WTC11 (cell line): ENCODE measurements at regions not wholly inside any gene's neighbourhood (a gene's known extent, or its start where the extent isn't known, plus 50 kb on each side); places are given as distances from the start of the nearest gene placed in this dataset.

Experiments used
- CREB1 ChIP-seq: sonication (generic); formaldehyde crosslinking; IDR thresholded peaks from 2 replicates; pipeline ENCODE4 v1.8.0; 2023; ENCODE audit warnings: mild to moderate bottlenecking, missing genetic modification reagents
- FOXP1 ChIP-seq: sonication (generic); formaldehyde crosslinking; IDR thresholded peaks from 2 replicates; pipeline ENCODE4 v1.8.0; 2022; ENCODE audit warnings: missing genetic modification reagents, mild to moderate bottlenecking, moderate library complexity, borderline replicate concordance
- HMGA2 ChIP-seq: fragments of 250-450 bp; sonication (Bioruptor Pico); IDR thresholded peaks from 2 replicates; pipeline ENCODE4 v1.4.0; 2021; ENCODE audit warnings: mild to moderate bottlenecking, moderate library complexity
- JUN ChIP-seq: sonication (generic); formaldehyde crosslinking; IDR thresholded peaks from 2 replicates; pipeline ENCODE4 v1.8.0; 2023; ENCODE audit warnings: mild to moderate bottlenecking, missing genetic modification reagents
- MAX ChIP-seq: sonication (generic); formaldehyde crosslinking; IDR thresholded peaks from 2 replicates; pipeline ENCODE4 v1.8.0; 2022; ENCODE audit warnings: mild to moderate bottlenecking, missing genetic modification reagents
- ZBTB21 ChIP-seq: sonication (generic); formaldehyde crosslinking; IDR thresholded peaks from 2 replicates; pipeline ENCODE4 v1.8.1; 2023; ENCODE audit warnings: mild to moderate bottlenecking, missing genetic modification reagents, borderline replicate concordance
- ZNF281 ChIP-seq: sonication (generic); formaldehyde crosslinking; IDR thresholded peaks from 2 replicates; pipeline ENCODE4 v1.8.0; 2023; ENCODE audit warnings: mild to moderate bottlenecking, missing genetic modification reagents
- TF ChIP-seq, protein P1 (sequence below): sonication (generic); formaldehyde crosslinking; IDR thresholded peaks from 2 replicates; pipeline ENCODE4 v1.8.1; 2022; ENCODE audit warnings: low read depth, missing genetic modification reagents, borderline replicate concordance
- TF ChIP-seq, protein P2 (sequence below): fragments of 200-600 bp; IDR thresholded peaks from 2 replicates; pipeline ENCODE4 v1.8.0; 2022; ENCODE audit warnings: antibody characterized with exemption

- TF ChIP-seq, protein P1, sequence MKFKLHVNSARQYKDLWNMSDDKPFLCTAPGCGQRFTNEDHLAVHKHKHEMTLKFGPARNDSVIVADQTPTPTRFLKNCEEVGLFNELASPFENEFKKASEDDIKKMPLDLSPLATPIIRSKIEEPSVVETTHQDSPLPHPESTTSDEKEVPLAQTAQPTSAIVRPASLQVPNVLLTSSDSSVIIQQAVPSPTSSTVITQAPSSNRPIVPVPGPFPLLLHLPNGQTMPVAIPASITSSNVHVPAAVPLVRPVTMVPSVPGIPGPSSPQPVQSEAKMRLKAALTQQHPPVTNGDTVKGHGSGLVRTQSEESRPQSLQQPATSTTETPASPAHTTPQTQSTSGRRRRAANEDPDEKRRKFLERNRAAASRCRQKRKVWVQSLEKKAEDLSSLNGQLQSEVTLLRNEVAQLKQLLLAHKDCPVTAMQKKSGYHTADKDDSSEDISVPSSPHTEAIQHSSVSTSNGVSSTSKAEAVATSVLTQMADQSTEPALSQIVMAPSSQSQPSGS (CRISPR knock-in tag), result no peak
- TF ChIP-seq, protein P2, sequence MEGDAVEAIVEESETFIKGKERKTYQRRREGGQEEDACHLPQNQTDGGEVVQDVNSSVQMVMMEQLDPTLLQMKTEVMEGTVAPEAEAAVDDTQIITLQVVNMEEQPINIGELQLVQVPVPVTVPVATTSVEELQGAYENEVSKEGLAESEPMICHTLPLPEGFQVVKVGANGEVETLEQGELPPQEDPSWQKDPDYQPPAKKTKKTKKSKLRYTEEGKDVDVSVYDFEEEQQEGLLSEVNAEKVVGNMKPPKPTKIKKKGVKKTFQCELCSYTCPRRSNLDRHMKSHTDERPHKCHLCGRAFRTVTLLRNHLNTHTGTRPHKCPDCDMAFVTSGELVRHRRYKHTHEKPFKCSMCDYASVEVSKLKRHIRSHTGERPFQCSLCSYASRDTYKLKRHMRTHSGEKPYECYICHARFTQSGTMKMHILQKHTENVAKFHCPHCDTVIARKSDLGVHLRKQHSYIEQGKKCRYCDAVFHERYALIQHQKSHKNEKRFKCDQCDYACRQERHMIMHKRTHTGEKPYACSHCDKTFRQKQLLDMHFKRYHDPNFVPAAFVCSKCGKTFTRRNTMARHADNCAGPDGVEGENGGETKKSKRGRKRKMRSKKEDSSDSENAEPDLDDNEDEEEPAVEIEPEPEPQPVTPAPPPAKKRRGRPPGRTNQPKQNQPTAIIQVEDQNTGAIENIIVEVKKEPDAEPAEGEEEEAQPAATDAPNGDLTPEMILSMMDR, result no peak
- TF ChIP-seq FOXP1 (no peak), HMGA2 (CRISPR knock-in tag) (no peak), ZBTB21 (no peak), CREB1 (no peak), ZNF281 (no peak), JUN (CRISPR knock-in tag) (no peak), MAX (CRISPR knock-in tag) (no peak)
These were observed 109.1 kb upstream of the LRIG1 start for GRCh38 chr3:66609660-66610561.
